ENCODE measurements at regions not wholly inside any gene's neighbourhood (a gene's known extent, or its start where the extent isn't known, plus 50 kb on each side); places are given as distances from the start of the nearest gene placed in this dataset.
"Not testable (repeated sequence)": the region's sequence is repeated elsewhere in the genome, so short reads cannot be mapped to it uniquely, and the experiment has no call there.

GRCh38 chr5:58312299-58312698 is 147.6 kb downstream of the PLK2 start:
- DNase-seq (ENCODE audit: insufficient read length, low spot score) (no peak), FAIRE-seq (no peak)

- no peak for DNase-seq (ENCODE audit: insufficient read length, low spot score)
- no peak for FAIRE-seq
Measured at GRCh38 chr5:58311526-58311925, 148.4 kb downstream of the PLK2 start.

- DNase-seq (ENCODE audit: insufficient read length, low spot score); FAIRE-seq: not testable (repeated sequence)
Measured at GRCh38 chr5:58308384-58308783, 151.5 kb downstream of the PLK2 start.

DNA sequence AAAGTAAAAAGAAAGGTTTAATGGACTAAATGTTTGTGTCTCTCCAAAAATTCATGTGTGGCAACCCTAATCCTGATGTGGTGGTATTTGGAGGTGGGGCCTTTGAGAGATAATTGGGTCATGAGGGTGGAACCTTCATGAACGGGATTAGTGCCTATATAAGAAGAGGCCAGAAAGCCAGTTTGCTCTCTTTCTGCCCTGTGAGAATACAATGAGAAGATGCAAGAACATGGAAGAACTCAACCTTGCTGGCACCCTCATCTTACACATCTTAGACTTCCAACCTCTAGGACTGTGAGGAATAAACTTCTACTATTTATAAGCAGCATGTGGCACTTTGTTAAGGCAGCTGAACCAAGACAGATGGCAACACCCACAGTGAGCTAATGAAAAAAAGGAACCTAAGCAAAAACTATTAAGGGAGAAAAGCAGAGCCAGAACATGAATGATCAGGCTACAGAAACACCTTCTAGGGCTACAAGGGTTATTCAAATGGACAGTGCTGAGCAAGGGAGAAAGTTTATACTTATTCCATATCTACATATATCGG is 159.5 kb downstream of the PLK2 start:
- DNase-seq (ENCODE audit: insufficient read length, low spot score) (no peak), FAIRE-seq (no peak)

GRCh38 chr5:58299256-58299655 is 160.6 kb downstream of the PLK2 start:
- no peak for FAIRE-seq
- DNase-seq (ENCODE audit: insufficient read length, low spot score), result no peak

DNA sequence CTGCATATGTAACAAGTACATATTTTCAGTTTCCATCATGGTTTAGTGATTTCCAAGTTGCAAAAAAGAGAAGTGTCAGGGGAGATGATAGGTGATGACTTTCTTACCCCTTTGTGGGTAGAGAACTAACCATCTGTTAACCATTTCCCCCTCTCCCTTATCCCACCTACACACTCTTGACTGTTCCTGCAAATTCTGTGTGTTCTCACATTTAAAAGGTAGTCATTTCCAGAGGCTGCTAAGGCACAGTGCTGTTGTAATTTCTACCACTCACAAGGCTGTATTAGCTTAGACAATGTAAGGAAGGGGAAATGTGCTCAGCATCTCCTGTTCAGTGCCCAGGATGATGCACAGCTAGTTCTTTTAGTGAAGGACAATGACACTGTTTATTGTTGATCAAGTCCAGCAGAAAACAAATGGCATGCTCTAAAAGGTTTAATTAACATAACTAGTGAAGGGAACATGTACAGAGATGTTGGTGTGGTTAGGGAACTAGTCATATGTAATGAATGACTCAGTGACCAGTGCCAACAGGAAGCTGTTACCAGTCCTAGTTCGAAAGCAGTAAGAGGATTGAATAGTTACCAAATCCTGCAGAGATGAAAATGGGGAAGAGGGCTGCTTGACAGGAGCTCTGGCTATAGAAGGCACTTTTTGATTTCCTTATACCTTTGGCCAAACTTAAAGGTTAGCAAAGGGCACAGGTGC is 165.1 kb downstream of the PLK2 start:
- DNase-seq (ENCODE audit: insufficient read length, low spot score) (no peak), FAIRE-seq (no peak)

DNA sequence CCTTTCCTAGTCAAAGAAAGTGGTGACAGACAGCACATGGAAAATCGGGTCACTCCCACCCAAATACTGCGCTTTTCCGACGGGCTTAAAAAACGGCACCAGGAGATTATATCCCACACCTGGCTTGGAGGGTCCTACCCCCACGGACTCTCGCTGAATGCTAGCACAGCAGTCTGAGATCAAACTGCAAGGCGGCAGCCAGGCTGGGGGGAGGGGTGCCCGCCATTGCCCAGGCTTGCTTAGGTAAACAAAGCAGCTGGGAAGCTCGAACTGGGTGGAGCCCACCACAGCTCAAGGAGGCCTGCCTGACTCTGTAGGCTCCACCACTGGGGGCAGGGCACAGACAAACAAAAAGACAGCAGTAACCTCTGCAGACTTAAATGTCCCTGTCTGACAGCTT is 171.6 kb downstream of the PLK2 start:
- FAIRE-seq; DNase-seq (ENCODE audit: insufficient read length, low spot score): not testable (repeated sequence)

- no peak for FAIRE-seq
- no peak for DNase-seq (ENCODE audit: insufficient read length, low spot score)
Measured at GRCh38 chr5:58286741-58287140, 173.1 kb downstream of the PLK2 start.

- FAIRE-seq, result no peak
Measured at GRCh38 chr5:58285900-58286299, 174.0 kb downstream of the PLK2 start.

DNA sequence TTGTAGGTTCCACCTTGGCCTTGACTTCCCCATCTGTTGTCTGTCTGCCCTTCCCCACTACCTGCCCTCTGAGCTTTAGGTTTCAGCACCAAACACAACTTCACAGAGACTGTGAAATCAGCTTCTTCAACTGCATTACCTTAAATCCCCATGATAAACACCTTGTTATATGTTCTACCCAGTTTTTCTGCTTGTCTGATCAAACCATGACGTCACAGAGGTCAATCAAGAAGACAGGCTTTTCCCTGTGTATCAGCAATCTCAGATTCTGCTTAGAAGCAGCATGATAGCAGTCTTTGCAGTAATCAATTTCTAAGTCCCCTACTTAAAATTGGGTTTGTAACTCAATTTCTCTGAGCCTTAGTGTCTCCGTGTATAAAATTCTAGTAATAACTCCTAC is 175.0 kb downstream of the PLK2 start:
- no peak for DNase-seq (ENCODE audit: insufficient read length, low spot score)

More at GRCh38 chr5:58285900-58286299, 174.0 kb downstream of the PLK2 start:
- no peak for DNase-seq (ENCODE audit: insufficient read length, low spot score)

GRCh38 chr5:58281189-58281588 is 178.7 kb downstream of the PLK2 start:
- FAIRE-seq, result no peak
- DNase-seq (ENCODE audit: insufficient read length, low spot score), result no peak

More for the DNA sequence above, 175.0 kb downstream of the PLK2 start:
- FAIRE-seq, result no peak

GRCh38 chr5:58279259-58279658 is 180.6 kb downstream of the PLK2 start:
- FAIRE-seq (no peak), DNase-seq (ENCODE audit: insufficient read length, low spot score) (no peak)

- FAIRE-seq (no peak), DNase-seq (ENCODE audit: insufficient read length, low spot score) (no peak)
Measured at GRCh38 chr5:58276431-58276830, 183.5 kb downstream of the PLK2 start.

DNA sequence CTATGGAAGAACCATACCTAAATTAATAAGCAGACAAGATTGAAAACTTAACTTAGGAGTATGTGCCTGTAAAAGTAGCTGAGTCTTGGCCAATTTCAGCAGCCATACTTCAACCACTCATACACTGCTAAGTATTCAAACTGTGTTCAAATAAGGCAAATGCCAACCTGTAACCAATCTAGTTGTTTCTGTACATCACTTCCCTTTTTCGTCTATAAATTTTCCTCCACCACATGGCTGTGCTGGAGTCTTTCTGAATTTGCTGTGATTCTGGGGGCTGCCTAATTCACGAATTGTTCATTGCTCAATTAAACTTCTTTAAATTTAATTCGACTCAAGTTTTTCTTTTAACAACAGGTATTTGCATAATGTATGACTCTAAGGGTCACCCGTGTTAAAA is 184.4 kb downstream of the PLK2 start:
- FAIRE-seq (no peak), DNase-seq (ENCODE audit: insufficient read length, low spot score) (no peak)

GRCh38 chr5:58274191-58274590 is 185.7 kb downstream of the PLK2 start:
- no peak for DNase-seq (ENCODE audit: insufficient read length, low spot score)
- FAIRE-seq, result no peak

GRCh38 chr5:58273711-58274110 is 186.2 kb downstream of the PLK2 start:
- no peak for DNase-seq (ENCODE audit: insufficient read length, low spot score)
- no peak for FAIRE-seq

- DNase-seq (ENCODE audit: insufficient read length, low spot score) (no peak), FAIRE-seq (no peak)
Measured at GRCh38 chr5:58268268-58268667, 191.6 kb downstream of the PLK2 start.

GRCh38 chr5:58266402-58266801 is 193.5 kb downstream of the PLK2 start:
- FAIRE-seq (no peak), DNase-seq (ENCODE audit: insufficient read length, low spot score) (no peak)

DNA sequence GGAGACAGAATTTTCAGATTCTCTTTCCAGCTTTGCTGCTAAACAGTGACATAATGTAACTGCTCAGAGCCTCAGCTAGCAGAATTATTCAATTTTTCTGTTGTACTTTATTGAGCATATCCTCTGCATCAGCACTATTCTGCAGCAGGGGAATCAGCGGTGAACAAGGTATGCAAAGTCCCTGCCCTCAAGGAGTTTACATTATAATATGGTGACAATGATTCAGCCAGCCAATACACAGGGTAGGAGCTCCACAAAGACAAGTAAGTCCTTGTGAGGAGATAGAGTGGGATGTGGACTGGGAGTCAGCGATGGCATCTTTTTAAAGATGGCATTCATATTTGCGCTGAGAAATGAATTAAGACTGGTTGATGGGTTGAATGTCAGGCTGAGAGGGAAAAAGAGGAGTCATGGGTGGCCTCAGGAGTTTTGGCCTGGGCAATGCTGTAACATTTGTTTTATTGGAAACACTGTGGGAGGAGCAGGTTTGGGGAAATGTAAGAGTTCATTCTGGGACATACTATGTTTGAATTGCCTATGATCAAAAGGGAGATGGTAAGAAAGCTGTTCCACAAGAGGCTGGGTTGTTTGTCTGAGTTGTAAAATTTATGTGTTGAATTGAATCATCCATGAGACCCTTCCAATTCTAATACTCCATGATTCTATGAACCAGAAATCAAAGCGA is 194.5 kb downstream of the PLK2 start:
- DNase-seq (ENCODE audit: insufficient read length, low spot score), result no peak
- FAIRE-seq, result no peak

DNA sequence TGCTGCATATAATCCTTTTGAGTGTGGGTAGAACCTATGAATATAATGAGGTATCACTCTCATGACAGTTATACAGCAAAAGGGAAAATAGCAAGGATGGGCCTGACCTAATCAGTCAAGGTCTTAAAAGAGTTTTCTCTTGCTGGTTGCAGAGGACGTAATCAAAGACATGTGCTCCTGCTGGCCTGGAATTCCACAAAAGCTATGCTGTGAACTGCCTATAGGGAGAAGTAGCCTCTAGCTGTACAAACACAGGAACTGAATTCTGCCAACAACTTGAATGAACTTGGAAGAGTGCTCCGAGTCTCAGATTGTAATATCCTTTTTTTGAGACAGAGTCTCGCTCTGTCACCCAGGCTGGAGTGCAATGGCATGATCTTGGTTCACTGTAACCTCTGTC is 195.6 kb downstream of the PLK2 start:
- no peak for DNase-seq (ENCODE audit: insufficient read length, low spot score)
- no peak for FAIRE-seq

DNA sequence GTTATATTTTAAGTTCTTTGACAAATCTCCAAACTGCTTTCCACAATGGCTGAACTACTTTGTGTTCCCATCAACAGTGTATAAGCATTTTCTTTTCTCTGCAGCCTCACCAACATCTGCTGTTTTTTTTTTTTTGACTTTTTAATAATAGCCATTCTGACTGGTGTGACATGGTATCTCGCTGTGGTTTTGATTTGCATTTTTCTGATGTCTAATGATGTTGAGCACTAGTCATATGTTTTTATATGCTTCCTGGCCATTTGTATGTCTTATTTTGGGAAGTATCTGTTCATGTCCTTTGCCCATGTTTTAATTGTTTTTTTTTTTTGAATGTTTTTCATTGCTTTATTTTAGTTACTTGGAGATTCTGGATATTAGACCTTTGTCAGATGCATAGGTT is 196.6 kb downstream of the PLK2 start:
- DNase-seq (ENCODE audit: insufficient read length, low spot score), result no peak
- no peak for FAIRE-seq

DNA sequence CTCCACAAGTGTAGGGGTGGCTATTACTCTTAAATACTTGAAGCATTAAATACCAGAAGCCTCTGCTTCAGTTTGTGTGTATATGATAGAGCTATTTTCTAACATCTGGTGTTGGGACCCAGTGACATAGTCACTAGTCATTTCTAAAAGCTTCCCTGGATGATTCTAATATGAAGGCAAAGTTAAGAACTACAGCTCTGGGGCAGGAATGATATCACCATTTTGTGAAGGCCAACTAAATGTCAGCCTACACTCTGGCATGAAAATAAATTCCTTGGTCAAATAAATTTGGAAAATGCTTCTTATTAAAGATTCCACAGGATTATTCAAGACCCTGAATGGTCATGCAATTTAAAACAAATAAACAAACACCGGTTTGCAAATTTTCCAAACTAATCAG is 197.7 kb downstream of the PLK2 start:
- DNase-seq (ENCODE audit: insufficient read length, low spot score) (no peak), FAIRE-seq (no peak)
